ENCODE measurements at regions not wholly inside any gene's neighbourhood (a gene's known extent, or its start where the extent isn't known, plus 50 kb on each side); places are given as distances from the start of the nearest gene placed in this dataset.

GRCh38 chr13:105240371-105240770 lies 1295.1 kb downstream of the EFNB2 start:
- no peak overlapping the region for H3K4me3 ChIP-seq
- no peaks in the 10 kb centered on the region for H3K9me3 ChIP-seq
- DNase-seq (no peak), ATAC-seq (no peak)
- TF ChIP-seq, protein P1, sequence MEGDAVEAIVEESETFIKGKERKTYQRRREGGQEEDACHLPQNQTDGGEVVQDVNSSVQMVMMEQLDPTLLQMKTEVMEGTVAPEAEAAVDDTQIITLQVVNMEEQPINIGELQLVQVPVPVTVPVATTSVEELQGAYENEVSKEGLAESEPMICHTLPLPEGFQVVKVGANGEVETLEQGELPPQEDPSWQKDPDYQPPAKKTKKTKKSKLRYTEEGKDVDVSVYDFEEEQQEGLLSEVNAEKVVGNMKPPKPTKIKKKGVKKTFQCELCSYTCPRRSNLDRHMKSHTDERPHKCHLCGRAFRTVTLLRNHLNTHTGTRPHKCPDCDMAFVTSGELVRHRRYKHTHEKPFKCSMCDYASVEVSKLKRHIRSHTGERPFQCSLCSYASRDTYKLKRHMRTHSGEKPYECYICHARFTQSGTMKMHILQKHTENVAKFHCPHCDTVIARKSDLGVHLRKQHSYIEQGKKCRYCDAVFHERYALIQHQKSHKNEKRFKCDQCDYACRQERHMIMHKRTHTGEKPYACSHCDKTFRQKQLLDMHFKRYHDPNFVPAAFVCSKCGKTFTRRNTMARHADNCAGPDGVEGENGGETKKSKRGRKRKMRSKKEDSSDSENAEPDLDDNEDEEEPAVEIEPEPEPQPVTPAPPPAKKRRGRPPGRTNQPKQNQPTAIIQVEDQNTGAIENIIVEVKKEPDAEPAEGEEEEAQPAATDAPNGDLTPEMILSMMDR (IDR thresholded peaks at IDR 0.05) = no peak
- intact Hi-C loops (cut with DNase I, micrococcal nuclease) = no loop called here
- no peaks in the 10 kb centered on the region for H3K36me3 ChIP-seq (ENCODE audit: low read depth)
- no peaks in the 10 kb centered on the region for H3K4me1 ChIP-seq (ENCODE audit: low read depth)

- TF ChIP-seq, protein P1 (IDR thresholded peaks at IDR 0.05) = no peak
- DNase-seq (peak in 1 of 3 donors; percentile 13), ATAC-seq (peak; percentile 47)
- intact Hi-C loops (cut with DNase I, micrococcal nuclease) = no loop called here
- Histone ChIP-seq H3K36me3 (ENCODE audit: low read depth) (no peaks in the 10 kb centered on the region), H3K4me3 (no peak overlapping the region), H3K4me1 (ENCODE audit: low read depth) (no peaks in the 10 kb centered on the region), H3K9me3 (no peaks in the 10 kb centered on the region)
Measured at GRCh38 chr13:105232439-105232838, 1303.0 kb downstream of the EFNB2 start.

- Histone ChIP-seq H3K9me3 (no peaks in the 10 kb centered on the region), H3K36me3 (ENCODE audit: low read depth) (no peaks in the 10 kb centered on the region), H3K4me1 (ENCODE audit: low read depth) (no peaks in the 10 kb centered on the region), H3K4me3 (no peak overlapping the region)
- ATAC-seq = no peak
- TF ChIP-seq, protein P1 (IDR thresholded peaks at IDR 0.05) = no peak
- intact Hi-C loops (cut with DNase I, micrococcal nuclease) = no loop called here
- no peak for DNase-seq
Measured at GRCh38 chr13:105232006-105232405, 1303.5 kb downstream of the EFNB2 start.

DNA sequence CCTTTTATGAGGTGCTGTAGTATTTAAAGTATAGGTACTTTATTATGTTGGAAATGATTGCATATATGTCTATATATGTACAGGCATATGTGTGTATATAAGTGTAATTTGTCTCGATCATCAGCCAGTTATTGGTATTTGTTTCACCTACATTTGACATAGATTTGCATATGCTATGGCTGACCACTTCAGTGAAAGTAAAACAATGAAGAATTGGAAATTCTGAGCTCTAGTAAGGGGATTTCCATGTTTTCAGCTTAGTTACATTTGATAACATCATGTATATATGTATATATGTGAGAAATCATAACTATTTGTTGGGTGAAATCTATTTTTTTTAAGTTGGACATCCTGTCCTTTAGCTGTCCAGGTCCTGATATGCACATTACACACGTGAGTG lies 1303.9 kb downstream of the EFNB2 start:
- intact Hi-C loops (cut with DNase I, micrococcal nuclease) = no loop called here
- ATAC-seq (no peak), DNase-seq (no peak)
- Histone ChIP-seq H3K9me3 (no peaks in the 10 kb centered on the region), H3K4me3 (no peak overlapping the region), H3K36me3 (ENCODE audit: low read depth) (no peaks in the 10 kb centered on the region), H3K4me1 (ENCODE audit: low read depth) (no peaks in the 10 kb centered on the region)
- TF ChIP-seq, protein P1 (IDR thresholded peaks at IDR 0.05) = no peak

DNA sequence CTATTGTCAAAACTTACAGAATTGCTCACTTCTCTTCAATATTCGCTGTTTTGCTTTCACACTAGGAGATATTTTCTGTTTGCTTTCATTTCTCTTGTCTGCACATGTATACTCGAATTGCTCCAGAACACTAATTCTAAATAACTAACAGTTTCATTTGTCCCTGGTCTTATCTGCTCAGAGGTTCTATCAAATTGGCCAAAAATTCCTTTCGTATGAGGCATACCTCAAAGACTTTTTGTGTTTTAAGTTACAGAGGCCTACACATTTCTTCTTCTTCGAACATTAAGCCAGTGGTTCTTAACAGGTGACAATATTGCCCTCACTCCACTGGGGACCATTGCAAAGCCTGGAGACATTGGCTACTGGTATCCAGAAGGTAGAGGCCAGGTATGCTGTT lies 1314.6 kb downstream of the EFNB2 start:
- TF ChIP-seq, protein P1 (IDR thresholded peaks at IDR 0.05) = no peak
- Histone ChIP-seq H3K36me3 (ENCODE audit: low read depth) (no peaks in the 10 kb centered on the region), H3K4me1 (ENCODE audit: low read depth) (no peaks in the 10 kb centered on the region), H3K9me3 (no peaks in the 10 kb centered on the region), H3K4me3 (no peak overlapping the region)
- ATAC-seq = no peak
- no peak for DNase-seq
- intact Hi-C loops (cut with DNase I, micrococcal nuclease) = no loop called here

GRCh38 chr13:105220063-105220462 lies 1315.4 kb downstream of the EFNB2 start:
- no peaks in the 10 kb centered on the region for H3K9me3 ChIP-seq
- DNase-seq = no peak
- no peaks in the 10 kb centered on the region for H3K36me3 ChIP-seq (ENCODE audit: low read depth)
- no peak for ATAC-seq
- TF ChIP-seq, protein P1 (IDR thresholded peaks at IDR 0.05) = no peak
- H3K4me3 ChIP-seq = no peak overlapping the region
- intact Hi-C loops (cut with DNase I, micrococcal nuclease) = no loop called here
- H3K4me1 ChIP-seq (ENCODE audit: low read depth) = no peaks in the 10 kb centered on the region
